VCaP (cell line): ENCODE measurements at regions not wholly inside any gene's neighbourhood (a gene's known extent, or its start where the extent isn't known, plus 50 kb on each side); places are given as distances from the start of the nearest gene placed in this dataset.
"Not testable (repeated sequence)": the region's sequence is repeated elsewhere in the genome, so short reads cannot be mapped to it uniquely, and the experiment has no call there.

Source experiments
- H3K27ac ChIP-seq: fragments of 450-650 bp; 2 replicates; pipeline ENCODE4 v1.5.1; 2017
- CTCF ChIP-seq: fragments of 450-650 bp; conservative IDR thresholded peaks from 2 replicates; pipeline ENCODE4 v1.5.1; 2017; ENCODE audit warnings: mild to moderate bottlenecking, moderate library complexity

- no peak overlapping the region for H3K27ac ChIP-seq
These were observed 66.6 kb upstream of the CREB3L1 start for GRCh38 chr11:46210856-46211255.

GRCh38 chr11:46210133-46210636 is 67.3 kb upstream of the CREB3L1 start:
- TF ChIP-seq CTCF, result no peak
- H3K27ac ChIP-seq, result no peak overlapping the region

More at GRCh38 chr11:46210856-46211255, 66.6 kb upstream of the CREB3L1 start:
- no peak for TF ChIP-seq CTCF

- not testable (repeated sequence) for H3K27ac ChIP-seq
These were observed 67.8 kb upstream of the CREB3L1 start for GRCh38 chr11:46209624-46210023.

- TF ChIP-seq CTCF, result no peak
- no peak overlapping the region for H3K27ac ChIP-seq
These were observed 68.7 kb upstream of the CREB3L1 start for GRCh38 chr11:46208803-46209202.

- no peak overlapping the region for H3K27ac ChIP-seq
- no peak for TF ChIP-seq CTCF
These were observed 70.2 kb upstream of the CREB3L1 start for GRCh38 chr11:46207270-46207669.

- H3K27ac ChIP-seq, result not testable (repeated sequence)
These were observed 73.0 kb upstream of the CREB3L1 start for GRCh38 chr11:46204415-46204814.

- no peak overlapping the region for H3K27ac ChIP-seq
- TF ChIP-seq CTCF, result no peak
These were observed 73.7 kb upstream of the CREB3L1 start for GRCh38 chr11:46203746-46204145.

GRCh38 chr11:46202696-46203391 is 74.6 kb upstream of the CREB3L1 start:
- H3K27ac ChIP-seq, result no peak overlapping the region
- no peak for TF ChIP-seq CTCF
